MM.1S (cell line): ENCODE measurements at regions not wholly inside any gene's neighbourhood (a gene's known extent, or its start where the extent isn't known, plus 50 kb on each side); places are given as distances from the start of the nearest gene placed in this dataset.

Experiments
- CTCF ChIP-seq: fragments of 300-600 bp; sonication (generic); IDR thresholded peaks from 2 replicates; pipeline ENCODE4 v1.5.1; 2016; ENCODE audit warnings: antibody characterized with exemption, low read length, mixed read lengths
- EZH2 ChIP-seq: fragments of 300-600 bp; sonication (generic); optimal IDR thresholded peaks from 2 replicates; pipeline ENCODE3; 2017; ENCODE audit warnings: low read depth, mild to moderate bottlenecking, antibody characterized with exemption, low read length, mixed read lengths
- EZH2phosphoT487 ChIP-seq: fragments of 300-600 bp; sonication (generic); IDR thresholded peaks from 2 replicates; pipeline ENCODE4 v1.6.1; 2018; ENCODE audit warnings: antibody characterized with exemption, low read length

GRCh38 chr3:10740954-10741353, 75.1 kb upstream of the SLC6A11 start:
- TF ChIP-seq CTCF (no peak), EZH2 (no peak), EZH2phosphoT487 (no peak)
